HG02678 (cell line): ENCODE measurements at regions not wholly inside any gene's neighbourhood (a gene's known extent, or its start where the extent isn't known, plus 50 kb on each side); places are given as distances from the start of the nearest gene placed in this dataset.

Experiments
- ATAC-seq: cut with Tn5 transposase; IDR thresholded peaks from one replicate; pipeline ENCODE4 v1.9.1; 2021; ENCODE audit warnings: mild to moderate bottlenecking, moderate library complexity; ENCODE audit not compliant: unreplicated experiment

GRCh38 chr2:60324536-60324935 lies 228.9 kb downstream of the BCL11A start:
- ATAC-seq, result no peak

GRCh38 chr2:60321816-60322215 lies 231.6 kb downstream of the BCL11A start:
- ATAC-seq, result no peak

GRCh38 chr2:60320724-60321123 lies 232.7 kb downstream of the BCL11A start:
- no peak for ATAC-seq

- no peak for ATAC-seq
Measured at GRCh38 chr2:60319031-60319547, 234.4 kb downstream of the BCL11A start.

- no peak for ATAC-seq
Measured at GRCh38 chr2:60318544-60318943, 234.9 kb downstream of the BCL11A start.

- peak; percentile 82 for ATAC-seq
Measured at GRCh38 chr2:60317844-60318243, 235.6 kb downstream of the BCL11A start.

GRCh38 chr2:60317034-60317386 lies 236.4 kb downstream of the BCL11A start:
- ATAC-seq, result no peak

GRCh38 chr2:60316381-60317033 lies 236.9 kb downstream of the BCL11A start:
- ATAC-seq, result no peak

- no peak for ATAC-seq
Measured at GRCh38 chr2:60313470-60314172, 239.8 kb downstream of the BCL11A start.

GRCh38 chr2:60312618-60313017 lies 240.8 kb downstream of the BCL11A start:
- peak; percentile 66 for ATAC-seq

GRCh38 chr2:60311524-60311923 lies 241.9 kb downstream of the BCL11A start:
- peak; percentile 51 for ATAC-seq

GRCh38 chr2:60309941-60310660 lies 243.4 kb downstream of the BCL11A start:
- no peak for ATAC-seq

- no peak for ATAC-seq
Measured at GRCh38 chr2:60309336-60309735, 244.1 kb downstream of the BCL11A start.

GRCh38 chr2:60306267-60306861 lies 247.1 kb downstream of the BCL11A start:
- ATAC-seq, result no peak

GRCh38 chr2:60303680-60304079 lies 249.8 kb downstream of the BCL11A start:
- ATAC-seq, result no peak

GRCh38 chr2:60302377-60303126 lies 250.9 kb downstream of the BCL11A start:
- no peak for ATAC-seq

- no peak for ATAC-seq
Measured at GRCh38 chr2:60301726-60302125, 251.7 kb downstream of the BCL11A start.

- no peak for ATAC-seq
Measured at GRCh38 chr2:60299179-60299578, 254.3 kb downstream of the BCL11A start.

- ATAC-seq, result no peak
Measured at GRCh38 chr2:60298006-60298696, 255.3 kb downstream of the BCL11A start.
